ENCODE measurements at regions not wholly inside any gene's neighbourhood (a gene's known extent, or its start where the extent isn't known, plus 50 kb on each side); places are given as distances from the start of the nearest gene placed in this dataset.

- intact Hi-C loops (cut with micrococcal nuclease; ENCODE audit: unreplicated experiment): no loop called here
- Mint-ChIP-seq H3K4me3 (ENCODE audit: unreplicated experiment) (no peak overlapping the region), H3K27ac (ENCODE audit: unreplicated experiment) (no peak overlapping the region), H3K36me3 (ENCODE audit: insufficient read depth, unreplicated experiment) (no peaks in the 10 kb centered on the region), H3K4me1 (ENCODE audit: low read depth, unreplicated experiment) (no peaks in the 10 kb centered on the region), H3K9me3 (ENCODE audit: unreplicated experiment) (no peaks in the 10 kb centered on the region), H3K27me3 (ENCODE audit: insufficient read depth, unreplicated experiment) (peaks cover 5% of the 10 kb centered on the region)
- H3K4me3 ChIP-seq (ENCODE audit: low read depth, low read length): no peak overlapping the region
- ChIA-PET POLR2A (no interaction called here), CTCF (no interaction called here)
- BruUV-seq (replicated peaks): no TSS peak
- H3K27me3 ChIP-seq (replicated peaks; ENCODE audit: control insufficient read depth, insufficient read depth, low read length): no peaks in the 10 kb centered on the region
- no peaks in the 10 kb centered on the region for H3K9me3 ChIP-seq
- H3K36me3 ChIP-seq (ENCODE audit: control insufficient read depth, insufficient read depth, low read length): no peaks in the 10 kb centered on the region
- no peak for TF ChIP-seq CTCF (IDR thresholded peaks at IDR 0.05; ENCODE audit: insufficient read depth in 1 of 2, low read depth in 1 of 2, low read length in 1 of 2, severe bottlenecking in 1 of 2, unreplicated experiment in 1 of 2)
- no peaks in the 10 kb centered on the region for H3K4me1 ChIP-seq
- DNase-seq: no peak
These were observed 928.5 kb upstream of the SLITRK1 start for GRCh38 chr13:84810781-84811180.

GRCh38 chr13:84802073-84802472 is 919.8 kb upstream of the SLITRK1 start:
- no TSS peak for BruUV-seq (replicated peaks)
- Mint-ChIP-seq H3K27ac (ENCODE audit: unreplicated experiment) (no peak overlapping the region), H3K9me3 (ENCODE audit: unreplicated experiment) (no peaks in the 10 kb centered on the region), H3K4me3 (ENCODE audit: unreplicated experiment) (no peak overlapping the region), H3K36me3 (ENCODE audit: insufficient read depth, unreplicated experiment) (no peaks in the 10 kb centered on the region), H3K27me3 (ENCODE audit: insufficient read depth, unreplicated experiment) (peaks cover 8% of the 10 kb centered on the region), H3K4me1 (ENCODE audit: low read depth, unreplicated experiment) (no peaks in the 10 kb centered on the region)
- H3K9me3 ChIP-seq: no peaks in the 10 kb centered on the region
- CTCF ChIA-PET: no interaction called here
- H3K27me3 ChIP-seq (replicated peaks; ENCODE audit: control insufficient read depth, insufficient read depth, low read length): no peaks in the 10 kb centered on the region
- no peak for TF ChIP-seq CTCF (IDR thresholded peaks at IDR 0.05; ENCODE audit: insufficient read depth in 1 of 2, low read depth in 1 of 2, low read length in 1 of 2, severe bottlenecking in 1 of 2, unreplicated experiment in 1 of 2)
- no peaks in the 10 kb centered on the region for H3K4me1 ChIP-seq
- POLR2A ChIA-PET: no interaction called here
- DNase-seq: no peak
- H3K4me3 ChIP-seq (ENCODE audit: low read depth, low read length): no peak overlapping the region
- no peaks in the 10 kb centered on the region for H3K36me3 ChIP-seq (ENCODE audit: control insufficient read depth, insufficient read depth, low read length)
- intact Hi-C loops (cut with micrococcal nuclease; ENCODE audit: unreplicated experiment): no loop called here

GRCh38 chr13:84784443-84785153 is 902.3 kb upstream of the SLITRK1 start:
- no peaks in the 10 kb centered on the region; the same call in 1 of the 2 replicates for H3K9me3 ChIP-seq
- intact Hi-C loops (cut with micrococcal nuclease; ENCODE audit: unreplicated experiment): no loop called here
- no peak overlapping the region for H3K4me3 ChIP-seq (ENCODE audit: low read depth, low read length)
- no peak overlapping the region for H3K4me3 Mint-ChIP-seq (ENCODE audit: unreplicated experiment)
- peaks cover 15% of the 10 kb centered on the region for H3K9me3 Mint-ChIP-seq (ENCODE audit: unreplicated experiment)
- CTCF ChIA-PET: no interaction called here
- H3K36me3 Mint-ChIP-seq (ENCODE audit: insufficient read depth, unreplicated experiment): no peaks in the 10 kb centered on the region
- peaks cover 13% of the 10 kb centered on the region for H3K27me3 Mint-ChIP-seq (ENCODE audit: insufficient read depth, unreplicated experiment)
- POLR2A ChIA-PET: no interaction called here
- no TSS peak for BruUV-seq (replicated peaks)
- no peak for TF ChIP-seq CTCF (IDR thresholded peaks at IDR 0.05; ENCODE audit: insufficient read depth in 1 of 2, low read depth in 1 of 2, low read length in 1 of 2, severe bottlenecking in 1 of 2, unreplicated experiment in 1 of 2)
- H3K27me3 ChIP-seq (replicated peaks; ENCODE audit: control insufficient read depth, insufficient read depth, low read length): no peaks in the 10 kb centered on the region
- H3K4me1 Mint-ChIP-seq (ENCODE audit: low read depth, unreplicated experiment): no peaks in the 10 kb centered on the region
- H3K4me1 ChIP-seq: no peaks in the 10 kb centered on the region
- DNase-seq: no peak
- H3K27ac Mint-ChIP-seq (ENCODE audit: unreplicated experiment): no peak overlapping the region
- H3K36me3 ChIP-seq (ENCODE audit: control insufficient read depth, insufficient read depth, low read length): no peaks in the 10 kb centered on the region

Data from Caco-2 (cell line).